DOHH2 (cell line): ENCODE measurements at regions not wholly inside any gene's neighbourhood (a gene's known extent, or its start where the extent isn't known, plus 50 kb on each side); places are given as distances from the start of the nearest gene placed in this dataset.

Source experiments
- CTCF ChIP-seq: fragments of 200-600 bp; sonication (generic); IDR thresholded peaks from one replicate; pipeline ENCODE4 v1.5.1; 2014; ENCODE audit warnings: antibody characterized with exemption, mild to moderate bottlenecking, low read depth, low read length; ENCODE audit not compliant: poor library complexity, severe bottlenecking
- EZH2phosphoT487 ChIP-seq: fragments of 200-600 bp; sonication (generic); IDR thresholded peaks from 2 replicates; pipeline ENCODE4 v1.6.1; 2017; ENCODE audit warnings: borderline replicate concordance, mild to moderate bottlenecking, antibody characterized with exemption, low read length, moderate library complexity, mixed read lengths

DNA sequence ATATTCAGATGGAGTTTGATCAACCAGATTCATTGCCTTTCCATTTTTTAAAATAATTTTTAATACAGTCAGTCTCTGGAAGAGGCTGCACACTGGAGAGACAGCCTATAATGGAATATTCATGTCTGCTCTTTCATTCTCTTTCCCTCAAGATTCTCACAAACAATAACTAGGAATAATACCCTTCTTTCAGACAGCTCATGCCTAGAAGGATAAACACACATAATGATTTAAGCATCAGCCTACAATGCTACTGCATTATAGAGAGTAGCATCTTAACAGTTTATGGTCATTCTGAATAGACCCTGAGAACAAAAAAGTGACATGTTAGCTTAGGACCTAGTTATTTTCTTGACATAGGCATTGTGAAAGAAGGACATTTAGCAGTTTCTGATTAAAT, 1692.3 kb downstream of the GRIK2 start:
- no peak for TF ChIP-seq CTCF
- no peak for TF ChIP-seq EZH2phosphoT487
